ENCODE measurements at regions not wholly inside any gene's neighbourhood (a gene's known extent, or its start where the extent isn't known, plus 50 kb on each side); places are given as distances from the start of the nearest gene placed in this dataset.

DNA sequence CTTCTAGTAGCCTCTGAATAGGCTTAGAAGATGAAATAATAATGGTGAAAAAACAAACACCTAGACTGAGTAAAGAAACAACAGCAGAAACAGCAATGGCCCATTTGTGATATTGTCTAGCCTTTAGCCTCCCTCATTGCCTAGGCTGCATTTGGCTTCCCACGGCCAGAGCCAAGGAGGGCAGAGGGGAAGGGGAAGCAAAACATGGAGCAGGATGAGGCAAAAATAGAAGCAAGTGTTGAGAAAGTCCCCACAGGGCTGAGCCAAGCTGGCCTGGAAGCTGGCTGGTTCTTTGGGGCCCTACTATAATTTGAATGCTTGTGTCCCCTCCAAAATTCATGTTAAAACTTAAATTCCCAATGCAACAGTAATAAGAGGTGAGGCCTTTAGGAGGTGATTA lies 60.2 kb upstream of the KSR1 start:
- H3K27ac ChIP-seq (ENCODE audit: low read depth, low read length), result no peak overlapping the region
- H3K4me2 ChIP-seq (ENCODE audit: low read length), result no peak overlapping the region
- no peaks in the 10 kb centered on the region for H3K79me2 ChIP-seq (ENCODE audit: control insufficient read depth, low read length)
- no peaks in the 10 kb centered on the region for H4K20me1 ChIP-seq (ENCODE audit: control insufficient read depth, insufficient read depth, low read depth, low read length)
- no peaks in the 10 kb centered on the region for H3K9me3 ChIP-seq (ENCODE audit: control insufficient read depth, insufficient read depth, low read length)
- no peaks in the 10 kb centered on the region for H3K9me2 ChIP-seq (replicated peaks; ENCODE audit: control insufficient read depth, low read length)
- no peaks in the 10 kb centered on the region for H3K36me3 ChIP-seq (ENCODE audit: control insufficient read depth, low read length)
- peaks cover 12% of the 10 kb centered on the region for H3K27me3 ChIP-seq (ENCODE audit: control insufficient read depth, low read length)
- no peak for TF ChIP-seq EZH2phosphoT487 (IDR thresholded peaks at IDR 0.05; ENCODE audit: borderline replicate concordance, low read length)
- TF ChIP-seq, protein P1, sequence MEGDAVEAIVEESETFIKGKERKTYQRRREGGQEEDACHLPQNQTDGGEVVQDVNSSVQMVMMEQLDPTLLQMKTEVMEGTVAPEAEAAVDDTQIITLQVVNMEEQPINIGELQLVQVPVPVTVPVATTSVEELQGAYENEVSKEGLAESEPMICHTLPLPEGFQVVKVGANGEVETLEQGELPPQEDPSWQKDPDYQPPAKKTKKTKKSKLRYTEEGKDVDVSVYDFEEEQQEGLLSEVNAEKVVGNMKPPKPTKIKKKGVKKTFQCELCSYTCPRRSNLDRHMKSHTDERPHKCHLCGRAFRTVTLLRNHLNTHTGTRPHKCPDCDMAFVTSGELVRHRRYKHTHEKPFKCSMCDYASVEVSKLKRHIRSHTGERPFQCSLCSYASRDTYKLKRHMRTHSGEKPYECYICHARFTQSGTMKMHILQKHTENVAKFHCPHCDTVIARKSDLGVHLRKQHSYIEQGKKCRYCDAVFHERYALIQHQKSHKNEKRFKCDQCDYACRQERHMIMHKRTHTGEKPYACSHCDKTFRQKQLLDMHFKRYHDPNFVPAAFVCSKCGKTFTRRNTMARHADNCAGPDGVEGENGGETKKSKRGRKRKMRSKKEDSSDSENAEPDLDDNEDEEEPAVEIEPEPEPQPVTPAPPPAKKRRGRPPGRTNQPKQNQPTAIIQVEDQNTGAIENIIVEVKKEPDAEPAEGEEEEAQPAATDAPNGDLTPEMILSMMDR (IDR thresholded peaks at IDR 0.05; ENCODE audit: low read depth, low read length, poor library complexity, severe bottlenecking), result no peak
- no peaks in the 10 kb centered on the region for H3F3A ChIP-seq (ENCODE audit: control insufficient read depth, insufficient read depth)
- no peaks in the 10 kb centered on the region for H3K4me1 ChIP-seq (ENCODE audit: control insufficient read depth, low read length)
- no peak overlapping the region for H3K4me3 ChIP-seq (ENCODE audit: low read length)

DNA sequence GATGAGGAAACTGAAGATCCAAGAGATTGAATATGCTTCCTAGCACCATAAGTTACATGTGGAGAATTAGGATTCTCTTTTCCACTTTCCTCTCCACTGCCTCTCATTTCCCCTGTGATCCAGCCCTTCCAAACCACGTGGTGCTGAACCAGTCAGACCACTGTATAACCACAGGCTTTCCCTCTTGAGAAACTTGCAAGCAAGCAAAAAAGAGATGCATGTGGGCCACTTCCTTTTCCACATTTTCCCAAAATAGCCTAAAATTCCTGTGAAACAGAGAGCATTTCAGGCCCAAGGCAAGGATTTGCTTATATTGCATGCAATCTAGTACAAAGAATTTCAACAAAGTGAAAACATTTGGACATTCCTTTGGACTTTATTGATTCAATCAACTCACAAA lies 59.3 kb upstream of the KSR1 start:
- Histone ChIP-seq H3K9me2 (replicated peaks; ENCODE audit: control insufficient read depth, low read length) (no peaks in the 10 kb centered on the region), H3K9me3 (ENCODE audit: control insufficient read depth, insufficient read depth, low read length) (no peaks in the 10 kb centered on the region), H3K4me1 (ENCODE audit: control insufficient read depth, low read length) (no peaks in the 10 kb centered on the region), H3K36me3 (ENCODE audit: control insufficient read depth, low read length) (no peaks in the 10 kb centered on the region), H3K79me2 (ENCODE audit: control insufficient read depth, low read length) (no peaks in the 10 kb centered on the region), H3K27ac (ENCODE audit: low read depth, low read length) (no peak overlapping the region), H3K27me3 (ENCODE audit: control insufficient read depth, low read length) (peaks cover 12% of the 10 kb centered on the region), H4K20me1 (ENCODE audit: control insufficient read depth, insufficient read depth, low read depth, low read length) (no peaks in the 10 kb centered on the region), H3K4me2 (ENCODE audit: low read length) (no peak overlapping the region), H3F3A (ENCODE audit: control insufficient read depth, insufficient read depth) (no peaks in the 10 kb centered on the region), H3K4me3 (ENCODE audit: low read length) (no peak overlapping the region)
- TF ChIP-seq, protein P1 (IDR thresholded peaks at IDR 0.05; ENCODE audit: low read depth, low read length, poor library complexity, severe bottlenecking), result no peak
- TF ChIP-seq EZH2phosphoT487 (IDR thresholded peaks at IDR 0.05; ENCODE audit: borderline replicate concordance, low read length), result no peak

DNA sequence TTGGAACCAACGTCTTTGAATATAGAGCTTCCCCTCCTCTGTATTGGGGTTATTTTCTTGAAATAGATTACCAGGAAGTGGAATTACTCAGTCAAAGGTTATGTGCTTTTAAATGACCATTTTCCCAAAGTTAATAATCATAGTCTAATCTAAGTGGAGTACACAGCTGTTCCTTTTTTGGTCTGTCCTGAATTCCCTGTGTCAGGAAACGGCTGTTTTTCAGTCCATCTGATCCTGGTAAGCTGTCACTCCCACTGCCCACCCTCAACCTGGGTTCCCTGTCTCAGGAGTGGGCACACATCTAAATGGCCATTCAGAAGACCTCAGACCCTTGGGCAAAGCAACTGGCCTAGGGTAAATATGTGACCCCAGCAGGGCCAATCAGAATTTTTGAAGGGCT lies 57.6 kb upstream of the KSR1 start:
- Histone ChIP-seq H3K36me3 (ENCODE audit: control insufficient read depth, low read length) (no peaks in the 10 kb centered on the region), H3K9me3 (ENCODE audit: control insufficient read depth, insufficient read depth, low read length) (no peaks in the 10 kb centered on the region), H3K27me3 (ENCODE audit: control insufficient read depth, low read length) (peaks cover 12% of the 10 kb centered on the region), H3F3A (ENCODE audit: control insufficient read depth, insufficient read depth) (no peaks in the 10 kb centered on the region), H3K4me1 (ENCODE audit: control insufficient read depth, low read length) (no peaks in the 10 kb centered on the region), H3K79me2 (ENCODE audit: control insufficient read depth, low read length) (no peaks in the 10 kb centered on the region), H3K9me2 (replicated peaks; ENCODE audit: control insufficient read depth, low read length) (no peaks in the 10 kb centered on the region), H3K27ac (ENCODE audit: low read depth, low read length) (no peak overlapping the region), H3K4me3 (ENCODE audit: low read length) (no peak overlapping the region), H4K20me1 (ENCODE audit: control insufficient read depth, insufficient read depth, low read depth, low read length) (no peaks in the 10 kb centered on the region), H3K4me2 (ENCODE audit: low read length) (no peak overlapping the region)
- TF ChIP-seq EZH2phosphoT487 (IDR thresholded peaks at IDR 0.05; ENCODE audit: borderline replicate concordance, low read length), result no peak
- TF ChIP-seq, protein P1 (IDR thresholded peaks at IDR 0.05; ENCODE audit: low read depth, low read length, poor library complexity, severe bottlenecking), result no peak

DNA sequence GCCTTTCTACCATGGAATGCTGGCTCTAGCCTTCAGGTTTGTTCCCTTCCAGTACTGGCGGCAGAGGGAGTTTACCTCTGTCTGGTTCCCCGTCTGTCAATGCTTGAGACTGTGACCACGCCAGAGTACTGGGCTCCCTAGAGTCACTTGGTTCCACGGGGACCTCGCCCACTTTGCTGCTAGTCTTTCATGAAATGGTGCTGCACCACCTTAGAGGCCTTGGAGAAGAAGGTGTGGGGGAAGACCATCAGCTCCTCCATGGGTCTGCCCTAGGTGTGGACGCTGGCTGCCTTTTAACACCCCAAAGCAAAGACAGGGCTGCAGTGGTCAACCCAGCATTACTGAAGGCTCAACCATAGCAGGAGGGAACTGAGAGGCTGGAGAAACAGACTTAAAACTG lies 55.3 kb upstream of the KSR1 start:
- Histone ChIP-seq H3F3A (ENCODE audit: control insufficient read depth, insufficient read depth) (no peaks in the 10 kb centered on the region), H3K36me3 (ENCODE audit: control insufficient read depth, low read length) (no peaks in the 10 kb centered on the region), H4K20me1 (ENCODE audit: control insufficient read depth, insufficient read depth, low read depth, low read length) (no peaks in the 10 kb centered on the region), H3K27ac (ENCODE audit: low read depth, low read length) (no peak overlapping the region), H3K4me1 (ENCODE audit: control insufficient read depth, low read length) (no peaks in the 10 kb centered on the region), H3K4me3 (ENCODE audit: low read length) (no peak overlapping the region), H3K27me3 (ENCODE audit: control insufficient read depth, low read length) (peaks cover 8% of the 10 kb centered on the region), H3K79me2 (ENCODE audit: control insufficient read depth, low read length) (no peaks in the 10 kb centered on the region), H3K4me2 (ENCODE audit: low read length) (no peak overlapping the region), H3K9me2 (replicated peaks; ENCODE audit: control insufficient read depth, low read length) (no peaks in the 10 kb centered on the region), H3K9me3 (ENCODE audit: control insufficient read depth, insufficient read depth, low read length) (no peaks in the 10 kb centered on the region)
- no peak for TF ChIP-seq EZH2phosphoT487 (IDR thresholded peaks at IDR 0.05; ENCODE audit: borderline replicate concordance, low read length)
- TF ChIP-seq, protein P1 (IDR thresholded peaks at IDR 0.05; ENCODE audit: low read depth, low read length, poor library complexity, severe bottlenecking), result no peak
